NT2/D1 (cell line): ENCODE measurements at regions not wholly inside any gene's neighbourhood (a gene's known extent, or its start where the extent isn't known, plus 50 kb on each side); places are given as distances from the start of the nearest gene placed in this dataset.

Experiments
- SUZ12 ChIP-seq: IDR thresholded peaks from 2 replicates; pipeline ENCODE4 v1.6.1; 2011; ENCODE audit not compliant: insufficient read length, insufficient read depth; ENCODE audit errors: extremely low read depth
- YY1 ChIP-seq: IDR thresholded peaks from 2 replicates; pipeline ENCODE4 v1.6.1; 2011; ENCODE audit not compliant: insufficient read length, insufficient read depth
- ZNF274 ChIP-seq: IDR thresholded peaks from 2 replicates; pipeline ENCODE4 v1.6.1; 2011; ENCODE audit warnings: mild to moderate bottlenecking, low read depth, low read length

DNA sequence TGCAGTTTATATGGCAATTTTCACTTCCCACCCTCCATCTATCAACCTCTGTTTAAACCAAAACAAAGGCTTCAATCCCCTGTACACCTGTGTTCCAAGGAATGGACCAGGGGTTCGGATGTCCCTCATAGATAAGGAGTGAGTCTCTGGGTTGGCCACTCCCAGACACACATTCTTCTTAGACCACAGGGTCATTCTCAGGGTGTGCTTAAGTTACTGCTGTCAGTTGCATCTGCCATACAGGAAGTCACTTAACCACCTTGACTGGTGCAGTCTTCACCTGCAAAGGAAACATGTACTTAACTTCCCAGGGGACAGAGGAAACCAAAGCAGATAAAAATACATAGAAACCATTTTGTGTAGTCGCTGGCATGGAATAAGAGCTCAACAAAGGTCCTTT lies 151.0 kb upstream of the NDUFV2 start:
- TF ChIP-seq YY1 (no peak), SUZ12 (no peak), ZNF274 (no peak)
